Activated T-cell treated with anti-CD3 and anti-CD28 coated beads, Interleukin-2, amount 50 U/mL, for 48 hours (primary cell): ENCODE measurements at regions not wholly inside any gene's neighbourhood (a gene's known extent, or its start where the extent isn't known, plus 50 kb on each side); places are given as distances from the start of the nearest gene placed in this dataset.

Experiments used
- DNase-seq, 2 experiments: peaks; one replicate each; pipeline ENCODE4 v3.0.0-alpha.2; 2020

- no peak for DNase-seq
These were observed 190.6 kb upstream of the TCF21 start for GRCh38 chr6:133698272-133698671.

- no peak for DNase-seq
These were observed 189.1 kb upstream of the TCF21 start for GRCh38 chr6:133699741-133700385.

GRCh38 chr6:133701633-133702331 lies 187.1 kb upstream of the TCF21 start:
- DNase-seq = no peak

- no peak for DNase-seq
These were observed 184.5 kb upstream of the TCF21 start for GRCh38 chr6:133704371-133704770.

- DNase-seq = no peak
These were observed 183.8 kb upstream of the TCF21 start for GRCh38 chr6:133705066-133705465.

GRCh38 chr6:133705731-133706130 lies 183.2 kb upstream of the TCF21 start:
- no peak for DNase-seq

- no peak for DNase-seq
These were observed 181.5 kb upstream of the TCF21 start for GRCh38 chr6:133707456-133707855.

- DNase-seq = no peak
These were observed 178.1 kb upstream of the TCF21 start for GRCh38 chr6:133710826-133711225.

- DNase-seq = no peak
These were observed 173.6 kb upstream of the TCF21 start for GRCh38 chr6:133715270-133715669.

- DNase-seq = no peak
These were observed 164.2 kb upstream of the TCF21 start for GRCh38 chr6:133724726-133725125.

- no peak for DNase-seq
These were observed 162.7 kb upstream of the TCF21 start for GRCh38 chr6:133726188-133726587.

GRCh38 chr6:133730881-133731280 lies 158.0 kb upstream of the TCF21 start:
- no peak for DNase-seq

- DNase-seq = no peak
These were observed 148.7 kb upstream of the TCF21 start for GRCh38 chr6:133740218-133740617.

GRCh38 chr6:133740816-133741215 lies 148.1 kb upstream of the TCF21 start:
- DNase-seq = no peak

GRCh38 chr6:133741375-133741861 lies 147.5 kb upstream of the TCF21 start:
- no peak for DNase-seq

- DNase-seq = no peak
These were observed 145.3 kb upstream of the TCF21 start for GRCh38 chr6:133743621-133744020.

GRCh38 chr6:133746417-133746770 lies 142.5 kb upstream of the TCF21 start:
- no peak for DNase-seq

GRCh38 chr6:133748628-133749027 lies 140.3 kb upstream of the TCF21 start:
- DNase-seq = no peak

GRCh38 chr6:133749427-133749826 lies 139.5 kb upstream of the TCF21 start:
- no peak for DNase-seq

- DNase-seq = no peak
These were observed 136.8 kb upstream of the TCF21 start for GRCh38 chr6:133752129-133752528.

GRCh38 chr6:133753756-133754155 lies 135.2 kb upstream of the TCF21 start:
- no peak for DNase-seq

GRCh38 chr6:133754298-133754697 lies 134.6 kb upstream of the TCF21 start:
- no peak for DNase-seq

GRCh38 chr6:133756078-133756695 lies 132.7 kb upstream of the TCF21 start:
- DNase-seq = no peak

- DNase-seq = no peak
These were observed 131.6 kb upstream of the TCF21 start for GRCh38 chr6:133757335-133757734.
